ENCODE measurements at regions not wholly inside any gene's neighbourhood (a gene's known extent, or its start where the extent isn't known, plus 50 kb on each side); places are given as distances from the start of the nearest gene placed in this dataset.

DNA sequence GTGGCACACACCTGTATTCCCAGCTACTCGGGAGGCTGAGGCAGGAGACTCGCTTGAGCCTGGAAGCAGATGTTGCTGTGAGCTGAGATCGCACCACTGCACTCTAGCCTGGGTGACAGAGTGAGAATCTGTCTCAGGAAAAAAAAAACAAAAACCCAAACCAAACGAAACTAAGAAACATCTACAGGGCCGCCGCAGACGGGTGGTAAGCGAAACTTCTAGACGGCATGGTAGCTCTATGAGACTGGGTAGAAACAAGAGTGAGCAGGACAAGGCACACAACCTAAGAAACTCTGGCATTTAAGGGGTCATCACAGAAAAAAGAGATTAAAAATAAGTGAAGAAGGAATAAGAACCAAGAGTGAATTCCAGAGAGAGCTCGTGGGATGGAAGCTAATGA, 454.8 kb upstream of the KLF4 start:
- TF ChIP-seq, protein P1, sequence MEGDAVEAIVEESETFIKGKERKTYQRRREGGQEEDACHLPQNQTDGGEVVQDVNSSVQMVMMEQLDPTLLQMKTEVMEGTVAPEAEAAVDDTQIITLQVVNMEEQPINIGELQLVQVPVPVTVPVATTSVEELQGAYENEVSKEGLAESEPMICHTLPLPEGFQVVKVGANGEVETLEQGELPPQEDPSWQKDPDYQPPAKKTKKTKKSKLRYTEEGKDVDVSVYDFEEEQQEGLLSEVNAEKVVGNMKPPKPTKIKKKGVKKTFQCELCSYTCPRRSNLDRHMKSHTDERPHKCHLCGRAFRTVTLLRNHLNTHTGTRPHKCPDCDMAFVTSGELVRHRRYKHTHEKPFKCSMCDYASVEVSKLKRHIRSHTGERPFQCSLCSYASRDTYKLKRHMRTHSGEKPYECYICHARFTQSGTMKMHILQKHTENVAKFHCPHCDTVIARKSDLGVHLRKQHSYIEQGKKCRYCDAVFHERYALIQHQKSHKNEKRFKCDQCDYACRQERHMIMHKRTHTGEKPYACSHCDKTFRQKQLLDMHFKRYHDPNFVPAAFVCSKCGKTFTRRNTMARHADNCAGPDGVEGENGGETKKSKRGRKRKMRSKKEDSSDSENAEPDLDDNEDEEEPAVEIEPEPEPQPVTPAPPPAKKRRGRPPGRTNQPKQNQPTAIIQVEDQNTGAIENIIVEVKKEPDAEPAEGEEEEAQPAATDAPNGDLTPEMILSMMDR (IDR thresholded peaks at IDR 0.05; ENCODE audit: poor library complexity), result no peak
- TF ChIP-seq EZH2 (IDR thresholded peaks at IDR 0.05; ENCODE audit: borderline replicate concordance), result no peak
